WTC11 (cell line): ENCODE measurements at regions not wholly inside any gene's neighbourhood (a gene's known extent, or its start where the extent isn't known, plus 50 kb on each side); places are given as distances from the start of the nearest gene placed in this dataset.

ENCODE experiments used
- ATAC-seq: fragments of 200-7000 bp; cut with Tn5 transposase; 2 replicates; pipeline ENCODE4 v1.10.0; 2021; ENCODE audit warnings: mild to moderate bottlenecking, moderate library complexity
- CTCF ChIA-PET: fragments of 300-600 bp; sonication (Branson Sonifier 250); formaldehyde crosslinking; loops from one replicate; lab custom pipeline; 2021; ENCODE audit warnings: antibody characterized with exemption; lab: Charles Lee
- POLR2A ChIA-PET: fragments of 350-600 bp; sonication (Branson Sonifier 250); formaldehyde crosslinking; loops from one replicate; lab custom pipeline; 2021; ENCODE audit warnings: antibody characterized with exemption; lab: Charles Lee
- DNase-seq: peaks from one replicate; pipeline ENCODE4 v3.0.0; 2021; ENCODE audit warnings: low spot score
- H3K27ac Mint-ChIP-seq: 2 replicates; pipeline ENCODE4 v1.8.0; 2021; ENCODE audit warnings: mixed read lengths
- H3K27me3 Mint-ChIP-seq: 2 replicates; pipeline ENCODE4 v1.8.0; 2021; ENCODE audit warnings: low read depth, mild to moderate bottlenecking, moderate library complexity, mixed read lengths
- H3K36me3 Mint-ChIP-seq: 2 replicates; pipeline ENCODE4 v1.8.0; 2021; ENCODE audit warnings: mixed read lengths
- H3K4me1 Mint-ChIP-seq: 2 replicates; pipeline ENCODE4 v1.8.0; 2022; ENCODE audit warnings: mixed read lengths
- H3K4me3 Mint-ChIP-seq: 2 replicates; pipeline ENCODE4 v1.8.0; 2021; ENCODE audit warnings: mild to moderate bottlenecking, moderate library complexity, mixed read lengths
- H3K9me3 Mint-ChIP-seq: 2 replicates; pipeline ENCODE4 v1.8.0; 2021; ENCODE audit warnings: mixed read lengths
- ARID4B ChIP-seq: sonication (generic); formaldehyde crosslinking; IDR thresholded peaks from 2 replicates; pipeline ENCODE4 v1.8.0; 2023; ENCODE audit warnings: missing genetic modification reagents, mild to moderate bottlenecking, borderline replicate concordance
- CBFB ChIP-seq: sonication (generic); formaldehyde crosslinking; IDR thresholded peaks from 2 replicates; pipeline ENCODE4 v1.8.1; 2022; ENCODE audit warnings: mild to moderate bottlenecking, low read depth, missing genetic modification reagents
- NFE2L1 ChIP-seq: sonication (generic); formaldehyde crosslinking; IDR thresholded peaks from 2 replicates; pipeline ENCODE4 v1.8.1; 2023; ENCODE audit warnings: missing genetic modification reagents
- PREB ChIP-seq: sonication (generic); formaldehyde crosslinking; IDR thresholded peaks from 2 replicates; pipeline ENCODE4 v1.8.1; 2022; ENCODE audit warnings: mild to moderate bottlenecking, missing genetic modification reagents, moderate library complexity, borderline replicate concordance
- TF ChIP-seq, protein P1 (sequence below): sonication (generic); formaldehyde crosslinking; IDR thresholded peaks from 2 replicates; pipeline ENCODE4 v1.8.0; 2022; ENCODE audit warnings: mild to moderate bottlenecking, missing genetic modification reagents
- TF ChIP-seq, protein P2 (sequence below): fragments of 250-450 bp; sonication (Bioruptor Pico); IDR thresholded peaks from 2 replicates; pipeline ENCODE4 v1.9.0; 2021; ENCODE audit warnings: mild to moderate bottlenecking

- TF ChIP-seq PREB (CRISPR knock-in tag) (no peak), ARID4B (CRISPR knock-in tag) (no peak)
These were observed 154.1 kb downstream of the VAPA start (continued) for GRCh38 chr18:10067670-10068659.

DNA sequence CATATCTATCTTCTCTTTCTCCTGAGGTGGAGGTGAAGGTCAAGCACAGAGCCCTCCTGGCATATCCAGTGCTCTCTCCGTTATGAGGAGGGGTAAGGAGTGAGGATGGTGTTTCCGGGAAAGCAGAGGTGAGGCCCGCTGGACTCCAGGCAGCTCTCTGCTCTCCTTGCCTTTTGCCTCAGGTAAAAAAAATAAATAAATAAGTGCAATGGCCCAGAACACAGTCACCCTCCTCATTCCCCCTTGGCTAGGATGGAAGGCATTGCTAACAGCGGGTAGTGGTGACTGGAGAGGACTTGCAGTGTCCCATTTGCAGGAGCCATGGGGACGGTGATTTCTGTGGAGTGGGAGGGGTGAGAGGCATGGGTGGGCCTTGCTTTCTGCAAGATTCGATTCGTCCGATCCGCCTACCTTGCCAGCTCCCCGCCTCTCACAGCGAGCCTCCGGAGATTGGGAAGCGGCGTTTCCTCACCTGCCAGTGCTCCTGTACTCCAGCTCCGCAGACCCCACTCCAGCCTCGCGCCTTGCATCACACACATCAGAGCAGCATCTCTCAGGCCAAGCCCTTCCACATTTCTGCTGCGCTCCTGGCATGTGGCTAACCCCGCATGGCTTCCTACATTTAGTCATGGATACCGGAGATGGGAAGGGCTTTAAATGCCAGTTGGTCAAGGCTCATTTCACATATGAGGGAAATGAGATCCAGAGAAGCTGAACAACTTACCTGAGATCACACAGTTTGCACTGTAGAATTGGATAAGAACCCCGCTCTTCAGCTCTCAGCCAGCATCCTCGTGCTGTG, 155.2 kb downstream of the VAPA start:
- DNase-seq: no peak
- H3K4me3 Mint-ChIP-seq: no peak overlapping the region
- H3K27ac Mint-ChIP-seq: no peak overlapping the region
- H3K9me3 Mint-ChIP-seq: no peaks in the 10 kb centered on the region; the same call in 1 of the 2 replicates
- H3K4me1 Mint-ChIP-seq: peaks cover 35% of the 10 kb centered on the region
- TF ChIP-seq NFE2L1 (CRISPR knock-in tag): no peak
- TF ChIP-seq, protein P1, sequence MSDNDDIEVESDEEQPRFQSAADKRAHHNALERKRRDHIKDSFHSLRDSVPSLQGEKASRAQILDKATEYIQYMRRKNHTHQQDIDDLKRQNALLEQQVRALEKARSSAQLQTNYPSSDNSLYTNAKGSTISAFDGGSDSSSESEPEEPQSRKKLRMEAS (CRISPR knock-in tag): peak; percentile 42; the same call in 1 of the 2 replicates
- peak; percentile 24; the same call in 1 of the 2 replicates for ATAC-seq
- no peaks in the 10 kb centered on the region; the same call in 1 of the 2 replicates for H3K27me3 Mint-ChIP-seq
- H3K36me3 Mint-ChIP-seq: no peaks in the 10 kb centered on the region
- POLR2A ChIA-PET: no interaction called here
- CTCF ChIA-PET: no interaction called here

- Mint-ChIP-seq H3K4me3 (no peak overlapping the region), H3K9me3 (no peaks in the 10 kb centered on the region; the same call in 1 of the 2 replicates), H3K4me1 (peaks cover 38% of the 10 kb centered on the region)
- CTCF ChIA-PET: interaction anchor here (0.7 kb wide), 1 partner anchor 38 kb away, joined by 3 read pairs; no protein-coding TSS in a partner anchor
- TF ChIP-seq, protein P2, sequence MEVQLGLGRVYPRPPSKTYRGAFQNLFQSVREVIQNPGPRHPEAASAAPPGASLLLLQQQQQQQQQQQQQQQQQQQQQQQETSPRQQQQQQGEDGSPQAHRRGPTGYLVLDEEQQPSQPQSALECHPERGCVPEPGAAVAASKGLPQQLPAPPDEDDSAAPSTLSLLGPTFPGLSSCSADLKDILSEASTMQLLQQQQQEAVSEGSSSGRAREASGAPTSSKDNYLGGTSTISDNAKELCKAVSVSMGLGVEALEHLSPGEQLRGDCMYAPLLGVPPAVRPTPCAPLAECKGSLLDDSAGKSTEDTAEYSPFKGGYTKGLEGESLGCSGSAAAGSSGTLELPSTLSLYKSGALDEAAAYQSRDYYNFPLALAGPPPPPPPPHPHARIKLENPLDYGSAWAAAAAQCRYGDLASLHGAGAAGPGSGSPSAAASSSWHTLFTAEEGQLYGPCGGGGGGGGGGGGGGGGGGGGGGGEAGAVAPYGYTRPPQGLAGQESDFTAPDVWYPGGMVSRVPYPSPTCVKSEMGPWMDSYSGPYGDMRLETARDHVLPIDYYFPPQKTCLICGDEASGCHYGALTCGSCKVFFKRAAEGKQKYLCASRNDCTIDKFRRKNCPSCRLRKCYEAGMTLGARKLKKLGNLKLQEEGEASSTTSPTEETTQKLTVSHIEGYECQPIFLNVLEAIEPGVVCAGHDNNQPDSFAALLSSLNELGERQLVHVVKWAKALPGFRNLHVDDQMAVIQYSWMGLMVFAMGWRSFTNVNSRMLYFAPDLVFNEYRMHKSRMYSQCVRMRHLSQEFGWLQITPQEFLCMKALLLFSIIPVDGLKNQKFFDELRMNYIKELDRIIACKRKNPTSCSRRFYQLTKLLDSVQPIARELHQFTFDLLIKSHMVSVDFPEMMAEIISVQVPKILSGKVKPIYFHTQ (CRISPR knock-in tag): no peak
- no peak for TF ChIP-seq CBFB (CRISPR knock-in tag)
- TF ChIP-seq, all 79 proteins: peak for 0
- POLR2A ChIA-PET: no interaction called here
- Mint-ChIP-seq H3K27ac (no peak overlapping the region), H3K27me3 (no peaks in the 10 kb centered on the region; the same call in 1 of the 2 replicates), H3K36me3 (no peaks in the 10 kb centered on the region)
- ATAC-seq: no peak
- DNase-seq: no peak
These were observed 156.8 kb downstream of the VAPA start for GRCh38 chr18:10070561-10071000.
